ENCODE measurements at regions not wholly inside any gene's neighbourhood (a gene's known extent, or its start where the extent isn't known, plus 50 kb on each side); places are given as distances from the start of the nearest gene placed in this dataset.

GRCh38 chr1:198444792-198445191 lies 95.7 kb downstream of the ATP6V1G3 start:
- peak overlapping the region; percentile 7; the same call in 1 of the 2 replicates for H3K9ac ChIP-seq
- peaks cover 42% of the 10 kb centered on the region for H3K4me1 ChIP-seq (ENCODE audit: insufficient read depth)
- peak; percentile 88 for DNase-seq
- no peaks in the 10 kb centered on the region for H3K79me2 ChIP-seq (ENCODE audit: insufficient read depth)
- TF ChIP-seq EZH2phosphoT487 (IDR thresholded peaks at IDR 0.05; ENCODE audit: insufficient read depth, low read depth) (no peak), EZH2 (IDR thresholded peaks at IDR 0.05; ENCODE audit: insufficient read depth, poor library complexity, severe bottlenecking) (no peak)
- H3F3A ChIP-seq (ENCODE audit: insufficient read depth) = peaks cover 16% of the 10 kb centered on the region
- H3K9me3 ChIP-seq (ENCODE audit: low read depth) = no peaks in the 10 kb centered on the region
- H2AFZ ChIP-seq = 0 out of 2 replicates have a peak overlapping the region, but pooled peaks have one; percentile 2
- no peaks in the 10 kb centered on the region for H3K36me3 ChIP-seq (ENCODE audit: low read depth)
- peak overlapping the region; percentile 80 for H3K27ac ChIP-seq
- H4K20me1 ChIP-seq (ENCODE audit: insufficient read depth) = no peaks in the 10 kb centered on the region
- 16 to 21% methylated on average over 1 of the region's 1 CpG for whole genome bisulfite sequencing, 2 experiments (ENCODE audit: low coverage in 1 of 2, low lambda C conversion rate in 2 of 2, missing lambda C conversion rate in 2 of 2)
- H3K27me3 ChIP-seq (replicated peaks; ENCODE audit: insufficient read depth) = no peaks in the 10 kb centered on the region
- no peak overlapping the region for H3K4me3 ChIP-seq
- H3K9me2 ChIP-seq (ENCODE audit: insufficient read depth) = no peaks in the 10 kb centered on the region
- in situ Hi-C loops (cut with MboI) = no loop called here
- peak overlapping the region; percentile 17 for H3K4me2 ChIP-seq (ENCODE audit: unreplicated experiment)

GRCh38 chr1:198443365-198444233 lies 96.9 kb downstream of the ATP6V1G3 start:
- no peaks in the 10 kb centered on the region for H3K36me3 ChIP-seq (ENCODE audit: low read depth)
- H3K9me2 ChIP-seq (ENCODE audit: insufficient read depth) = no peaks in the 10 kb centered on the region
- peaks cover 16% of the 10 kb centered on the region for H3F3A ChIP-seq (ENCODE audit: insufficient read depth)
- peak overlapping the region; percentile 29; the same call in 1 of the 2 replicates for H3K9ac ChIP-seq
- WGBS, 2 experiments (ENCODE audit: low coverage in 1 of 2, low lambda C conversion rate in 2 of 2, missing lambda C conversion rate in 2 of 2) = 36 to 37% methylated on average over 5 of the region's 5 CpGs
- peaks cover 34% of the 10 kb centered on the region for H3K4me1 ChIP-seq (ENCODE audit: insufficient read depth)
- H3K27ac ChIP-seq = peak overlapping the region; percentile 80
- H4K20me1 ChIP-seq (ENCODE audit: insufficient read depth) = no peaks in the 10 kb centered on the region
- H3K27me3 ChIP-seq (replicated peaks; ENCODE audit: insufficient read depth) = no peaks in the 10 kb centered on the region
- H3K9me3 ChIP-seq (ENCODE audit: low read depth) = no peaks in the 10 kb centered on the region
- in situ Hi-C loops (cut with MboI) = no loop called here
- TF ChIP-seq EZH2phosphoT487 (IDR thresholded peaks at IDR 0.05; ENCODE audit: insufficient read depth, low read depth) (no peak), EZH2 (IDR thresholded peaks at IDR 0.05; ENCODE audit: insufficient read depth, poor library complexity, severe bottlenecking) (no peak)
- H2AFZ ChIP-seq = no peak overlapping the region
- no peaks in the 10 kb centered on the region for H3K79me2 ChIP-seq (ENCODE audit: insufficient read depth)
- H3K4me2 ChIP-seq (ENCODE audit: unreplicated experiment) = peak overlapping the region; percentile 63
- H3K4me3 ChIP-seq = no peak overlapping the region
- DNase-seq = peak; percentile 97

GRCh38 chr1:198440842-198441241 lies 99.6 kb downstream of the ATP6V1G3 start:
- no peak for DNase-seq
- H3K4me1 ChIP-seq (ENCODE audit: insufficient read depth) = peaks cover 41% of the 10 kb centered on the region
- no peaks in the 10 kb centered on the region for H3K36me3 ChIP-seq (ENCODE audit: low read depth)
- no peak overlapping the region for H3K27ac ChIP-seq
- TF ChIP-seq EZH2phosphoT487 (IDR thresholded peaks at IDR 0.05; ENCODE audit: insufficient read depth, low read depth) = no peak
- TF ChIP-seq EZH2 (IDR thresholded peaks at IDR 0.05; ENCODE audit: insufficient read depth, poor library complexity, severe bottlenecking) = no peak
- no peaks in the 10 kb centered on the region for H3K9me2 ChIP-seq (ENCODE audit: insufficient read depth)
- H2AFZ ChIP-seq = no peak overlapping the region
- no peaks in the 10 kb centered on the region for H3K27me3 ChIP-seq (replicated peaks; ENCODE audit: insufficient read depth)
- H3K4me3 ChIP-seq = no peak overlapping the region
- H3K9ac ChIP-seq = no peak overlapping the region
- H3K4me2 ChIP-seq (ENCODE audit: unreplicated experiment) = no peak overlapping the region
- in situ Hi-C loops (cut with MboI) = no loop called here
- H3K9me3 ChIP-seq (ENCODE audit: low read depth) = no peaks in the 10 kb centered on the region
- 66 to 68% methylated on average over 6 of the region's 6 CpGs for WGBS, 2 experiments (ENCODE audit: low coverage in 1 of 2, low lambda C conversion rate in 2 of 2, missing lambda C conversion rate in 2 of 2)
- H3F3A ChIP-seq (ENCODE audit: insufficient read depth) = peaks cover 16% of the 10 kb centered on the region
- no peaks in the 10 kb centered on the region for H4K20me1 ChIP-seq (ENCODE audit: insufficient read depth)
- H3K79me2 ChIP-seq (ENCODE audit: insufficient read depth) = no peaks in the 10 kb centered on the region

GRCh38 chr1:198437332-198437731 lies 103.1 kb downstream of the ATP6V1G3 start:
- Histone ChIP-seq H3K9ac (no peak overlapping the region), H2AFZ (0 out of 2 replicates have a peak overlapping the region, but pooled peaks have one; percentile 13), H3K4me2 (ENCODE audit: unreplicated experiment) (no peak overlapping the region), H3F3A (ENCODE audit: insufficient read depth) (no peaks in the 10 kb centered on the region), H3K27ac (no peak overlapping the region), H3K79me2 (ENCODE audit: insufficient read depth) (no peaks in the 10 kb centered on the region), H3K4me1 (ENCODE audit: insufficient read depth) (peaks cover 9% of the 10 kb centered on the region; the same call in 1 of the 2 replicates), H3K4me3 (no peak overlapping the region), H4K20me1 (ENCODE audit: insufficient read depth) (no peaks in the 10 kb centered on the region), H3K27me3 (replicated peaks; ENCODE audit: insufficient read depth) (no peaks in the 10 kb centered on the region), H3K9me3 (ENCODE audit: low read depth) (no peaks in the 10 kb centered on the region), H3K36me3 (ENCODE audit: low read depth) (no peaks in the 10 kb centered on the region), H3K9me2 (ENCODE audit: insufficient read depth) (no peaks in the 10 kb centered on the region)
- peak; percentile 71 for DNase-seq
- 59 to 61% methylated on average over 2 of the region's 2 CpGs for WGBS, 2 experiments (ENCODE audit: low coverage in 1 of 2, low lambda C conversion rate in 2 of 2, missing lambda C conversion rate in 2 of 2)
- in situ Hi-C loops (cut with MboI) = no loop called here
- TF ChIP-seq EZH2 (IDR thresholded peaks at IDR 0.05; ENCODE audit: insufficient read depth, poor library complexity, severe bottlenecking) = no peak
- TF ChIP-seq EZH2phosphoT487 (IDR thresholded peaks at IDR 0.05; ENCODE audit: insufficient read depth, low read depth) = no peak
